Skin epidermis (tissue), 12 donors: ENCODE measurements at regions not wholly inside any gene's neighbourhood (a gene's known extent, or its start where the extent isn't known, plus 50 kb on each side); places are given as distances from the start of the nearest gene placed in this dataset.

Experiments used
- H3K27ac ChIP-seq, 21 experiments: fragments of 200-600 bp; sonication (generic) in 11 of 21; one replicate each; pipeline ENCODE4 v1.5.0; 2020; ENCODE audit warnings: mild to moderate bottlenecking in 3 of 21, inconsistent platforms in 2 of 21, moderate library complexity in 2 of 21
- H3K4me3 ChIP-seq, 7 experiments: fragments of 200-600 bp; sonication (generic) in 2 of 7; one replicate each; pipeline ENCODE4 v1.5.0; 2020; ENCODE audit warnings: inconsistent platforms in 2 of 7, mild to moderate bottlenecking in 2 of 7, moderate library complexity in 1 of 7

GRCh38 chrX:137101273-137101990 is 67.6 kb upstream of the GPR101 start:
- Histone ChIP-seq H3K27ac (no peak overlapping the region), H3K4me3 (no peak overlapping the region)
